ENCODE measurements at regions not wholly inside any gene's neighbourhood (a gene's known extent, or its start where the extent isn't known, plus 50 kb on each side); places are given as distances from the start of the nearest gene placed in this dataset.

- Histone ChIP-seq H3K27ac (ENCODE audit: low read depth, low read length, poor library complexity, severe bottlenecking) (no peak overlapping the region), H3K4me1 (ENCODE audit: insufficient read depth, low read length, poor library complexity, severe bottlenecking) (no peaks in the 10 kb centered on the region), H3K4me3 (ENCODE audit: low read depth, low read length, poor library complexity, severe bottlenecking) (no peak overlapping the region), H3K27me3 (replicated peaks; ENCODE audit: insufficient read depth, low read depth, low read length, poor library complexity) (no peaks in the 10 kb centered on the region), H3K36me3 (ENCODE audit: insufficient read depth, low read length, poor library complexity, severe bottlenecking) (no peaks in the 10 kb centered on the region), H3K9me3 (ENCODE audit: low read depth, low read length, poor library complexity, severe bottlenecking) (no peaks in the 10 kb centered on the region)
- DNase-seq (ENCODE audit: low spot score), result no peak
- POLR2A ChIA-PET (ENCODE audit: low non-redundant PET), result no interaction called here
- no peak for TF ChIP-seq EZH2 (IDR thresholded peaks at IDR 0.05; ENCODE audit: borderline replicate concordance, low read depth, low read length, poor library complexity, severe bottlenecking)
- CTCF ChIA-PET, result no interaction called here
- no TSS peak for BruUV-seq (replicated peaks)
- intact Hi-C loops (cut with micrococcal nuclease; ENCODE audit: unreplicated experiment), result no loop called here
Measured at GRCh38 chr2:42843131-42843530, 50.7 kb upstream of the HAAO start.

GRCh38 chr2:42842466-42842865 is 50.1 kb upstream of the HAAO start:
- intact Hi-C loops (cut with micrococcal nuclease; ENCODE audit: unreplicated experiment), result no loop called here
- no peak for DNase-seq (ENCODE audit: low spot score)
- Histone ChIP-seq H3K36me3 (ENCODE audit: insufficient read depth, low read length, poor library complexity, severe bottlenecking) (no peaks in the 10 kb centered on the region), H3K4me3 (ENCODE audit: low read depth, low read length, poor library complexity, severe bottlenecking) (no peak overlapping the region), H3K9me3 (ENCODE audit: low read depth, low read length, poor library complexity, severe bottlenecking) (no peaks in the 10 kb centered on the region), H3K27ac (ENCODE audit: low read depth, low read length, poor library complexity, severe bottlenecking) (no peak overlapping the region), H3K27me3 (replicated peaks; ENCODE audit: insufficient read depth, low read depth, low read length, poor library complexity) (no peaks in the 10 kb centered on the region), H3K4me1 (ENCODE audit: insufficient read depth, low read length, poor library complexity, severe bottlenecking) (no peaks in the 10 kb centered on the region)
- ChIA-PET CTCF (no interaction called here), POLR2A (ENCODE audit: low non-redundant PET) (interaction anchor here (0.6 to 0.7 kb wide), 2 partner anchors 38 to 105 kb away, joined by 5 to 18 read pairs; no protein-coding TSS in a partner anchor)
- BruUV-seq (replicated peaks), result no TSS peak
- no peak for TF ChIP-seq CTCF (conservative IDR thresholded peaks at IDR 0.05; ENCODE audit: low read depth, low read length)
- no peak for TF ChIP-seq EZH2 (IDR thresholded peaks at IDR 0.05; ENCODE audit: borderline replicate concordance, low read depth, low read length, poor library complexity, severe bottlenecking)
